ENCODE measurements at regions not wholly inside any gene's neighbourhood (a gene's known extent, or its start where the extent isn't known, plus 50 kb on each side); places are given as distances from the start of the nearest gene placed in this dataset.

GRCh38 chr7:126361183-126361582, 891.6 kb downstream of the GRM8 start:
- ChIA-PET CTCF (ENCODE audit: low intra/inter-chr PET ratio) (no interaction called here), POLR2A (no interaction called here)
- intact Hi-C loops (cut with micrococcal nuclease) = no loop called here
- Histone ChIP-seq H2AFZ (ENCODE audit: low read depth, low read length) (no peak overlapping the region), H3K36me3 (ENCODE audit: control insufficient read depth, insufficient read depth, low read length) (no peaks in the 10 kb centered on the region), H3K27me3 (ENCODE audit: control insufficient read depth in 2 of 2, insufficient read depth in 2 of 2, low read length in 2 of 2) (no peaks in the 10 kb centered on the region), H3K4me2 (ENCODE audit: insufficient read depth, low read length) (no peak overlapping the region), H3K4me3 (no peak overlapping the region), H3K9me1 (ENCODE audit: control insufficient read depth, insufficient read depth, low read length) (no peaks in the 10 kb centered on the region), H4K20me1 (replicated peaks; ENCODE audit: control insufficient read depth, insufficient read depth, low read length) (no peaks in the 10 kb centered on the region), H3K9ac (ENCODE audit: insufficient read depth in 1 of 2, low read depth in 2 of 2, low read length in 2 of 2) (no peak overlapping the region), H3K27ac (ENCODE audit: extremely low read depth, low read depth, low read length) (no peak overlapping the region), H3K79me2 (ENCODE audit: control insufficient read depth, insufficient read depth, low read length) (no peaks in the 10 kb centered on the region), H3K9me3 (replicated peaks; ENCODE audit: control insufficient read depth, insufficient read depth, low read depth, low read length) (0 out of 2 replicates have a peak, but pooled peaks cover 2% of the 10 kb centered on the region), H3K4me1 (replicated peaks in 1 of 2; ENCODE audit: control insufficient read depth in 2 of 2, insufficient read depth in 2 of 2, low read length in 2 of 2) (no peaks in the 10 kb centered on the region)
- BruUV-seq (replicated peaks) = no TSS peak
- no peak for ATAC-seq
- TF ChIP-seq, protein P1, sequence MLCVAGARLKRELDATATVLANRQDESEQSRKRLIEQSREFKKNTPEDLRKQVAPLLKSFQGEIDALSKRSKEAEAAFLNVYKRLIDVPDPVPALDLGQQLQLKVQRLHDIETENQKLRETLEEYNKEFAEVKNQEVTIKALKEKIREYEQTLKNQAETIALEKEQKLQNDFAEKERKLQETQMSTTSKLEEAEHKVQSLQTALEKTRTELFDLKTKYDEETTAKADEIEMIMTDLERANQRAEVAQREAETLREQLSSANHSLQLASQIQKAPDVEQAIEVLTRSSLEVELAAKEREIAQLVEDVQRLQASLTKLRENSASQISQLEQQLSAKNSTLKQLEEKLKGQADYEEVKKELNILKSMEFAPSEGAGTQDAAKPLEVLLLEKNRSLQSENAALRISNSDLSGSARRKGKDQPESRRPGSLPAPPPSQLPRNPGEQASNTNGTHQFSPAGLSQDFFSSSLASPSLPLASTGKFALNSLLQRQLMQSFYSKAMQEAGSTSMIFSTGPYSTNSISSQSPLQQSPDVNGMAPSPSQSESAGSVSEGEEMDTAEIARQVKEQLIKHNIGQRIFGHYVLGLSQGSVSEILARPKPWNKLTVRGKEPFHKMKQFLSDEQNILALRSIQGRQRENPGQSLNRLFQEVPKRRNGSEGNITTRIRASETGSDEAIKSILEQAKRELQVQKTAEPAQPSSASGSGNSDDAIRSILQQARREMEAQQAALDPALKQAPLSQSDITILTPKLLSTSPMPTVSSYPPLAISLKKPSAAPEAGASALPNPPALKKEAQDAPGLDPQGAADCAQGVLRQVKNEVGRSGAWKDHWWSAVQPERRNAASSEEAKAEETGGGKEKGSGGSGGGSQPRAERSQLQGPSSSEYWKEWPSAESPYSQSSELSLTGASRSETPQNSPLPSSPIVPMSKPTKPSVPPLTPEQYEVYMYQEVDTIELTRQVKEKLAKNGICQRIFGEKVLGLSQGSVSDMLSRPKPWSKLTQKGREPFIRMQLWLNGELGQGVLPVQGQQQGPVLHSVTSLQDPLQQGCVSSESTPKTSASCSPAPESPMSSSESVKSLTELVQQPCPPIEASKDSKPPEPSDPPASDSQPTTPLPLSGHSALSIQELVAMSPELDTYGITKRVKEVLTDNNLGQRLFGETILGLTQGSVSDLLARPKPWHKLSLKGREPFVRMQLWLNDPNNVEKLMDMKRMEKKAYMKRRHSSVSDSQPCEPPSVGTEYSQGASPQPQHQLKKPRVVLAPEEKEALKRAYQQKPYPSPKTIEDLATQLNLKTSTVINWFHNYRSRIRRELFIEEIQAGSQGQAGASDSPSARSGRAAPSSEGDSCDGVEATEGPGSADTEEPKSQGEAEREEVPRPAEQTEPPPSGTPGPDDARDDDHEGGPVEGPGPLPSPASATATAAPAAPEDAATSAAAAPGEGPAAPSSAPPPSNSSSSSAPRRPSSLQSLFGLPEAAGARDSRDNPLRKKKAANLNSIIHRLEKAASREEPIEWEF (CRISPR knock-in tag; IDR thresholded peaks at IDR 0.05) = no peak
- TF ChIP-seq ZC3H11A (IDR thresholded peaks at IDR 0.05; ENCODE audit: low read depth, low read length) (no peak), RAD21 (CRISPR knock-in tag; conservative IDR thresholded peaks at IDR 0.05 in 1 of 2, IDR thresholded peaks at IDR 0.05 in 1 of 2) (no peak), ZNF609 (CRISPR knock-in tag; IDR thresholded peaks at IDR 0.05; ENCODE audit: borderline replicate concordance) (no peak), ILK (tag; IDR thresholded peaks at IDR 0.05; ENCODE audit: borderline replicate concordance, low read depth) (no peak), NFIC (IDR thresholded peaks at IDR 0.05) (no peak), CBFB (CRISPR knock-in tag; IDR thresholded peaks at IDR 0.05) (no peak), BMI1 (IDR thresholded peaks at IDR 0.05; ENCODE audit: low read length) (no peak), ZNF639 (CRISPR knock-in tag; conservative IDR thresholded peaks at IDR 0.05 in 1 of 2, IDR thresholded peaks at IDR 0.05 in 1 of 2) (no peak), BDP1 (IDR thresholded peaks at IDR 0.05; ENCODE audit: insufficient read depth, insufficient read length) (no peak), SMARCA5 (IDR thresholded peaks at IDR 0.05) (no peak), SRSF9 (IDR thresholded peaks at IDR 0.05; ENCODE audit: borderline replicate concordance, low read depth, low read length) (no peak)
- no peak for FAIRE-seq
- in situ Hi-C loops (cut with MboI) = no loop called here
- WGBS (ENCODE audit: insufficient coverage, low coverage, missing lambda C conversion rate) = 2% methylated on average over 3 of the region's 3 CpGs
- DNase-seq (ENCODE audit: extremely low read depth in 1 of 4, low spot score in 3 of 4) = no peak
